GM13976 (cell line): ENCODE measurements at regions not wholly inside any gene's neighbourhood (a gene's known extent, or its start where the extent isn't known, plus 50 kb on each side); places are given as distances from the start of the nearest gene placed in this dataset.
"Not testable (repeated sequence)": the region's sequence is repeated elsewhere in the genome, so short reads cannot be mapped to it uniquely, and the experiment has no call there.

Experiments
- DNase-seq: peaks from one replicate; pipeline ENCODE4 v3.0.0; 2012; ENCODE audit warnings: low spot score
- CTCF ChIP-seq: IDR thresholded peaks from 2 replicates; pipeline ENCODE4 v1.5.1; 2012; ENCODE audit warnings: borderline replicate concordance, mild to moderate bottlenecking; ENCODE audit not compliant: insufficient read depth; ENCODE audit errors: extremely low read depth, missing control alignments, control extremely low read depth
- in situ Hi-C: fragments of 300-500 bp; cut with MboI; formaldehyde crosslinking; loops from one replicate; pipeline ENCODE4 v1.12.0; 2022; ENCODE audit warnings: low sequenced_read_pairs, mixed read lengths, inconsistent platforms; ENCODE audit not compliant: unreplicated experiment

- TF ChIP-seq CTCF: no peak
- DNase-seq: no peak
- in situ Hi-C loops: no loop called here
Measured at GRCh38 chr13:63448692-63449091, 2033.0 kb upstream of the PCDH20 start.

GRCh38 chr13:63446329-63446728 is 2030.7 kb upstream of the PCDH20 start:
- no peak for TF ChIP-seq CTCF
- DNase-seq: no peak
- in situ Hi-C loops: no loop called here

GRCh38 chr13:63444225-63444624 is 2028.6 kb upstream of the PCDH20 start:
- in situ Hi-C loops, DNase-seq: not testable (repeated sequence)

GRCh38 chr13:63438951-63439350 is 2023.3 kb upstream of the PCDH20 start:
- DNase-seq: no peak
- in situ Hi-C loops: no loop called here
- TF ChIP-seq CTCF: no peak

GRCh38 chr13:63436325-63436668 is 2020.6 kb upstream of the PCDH20 start:
- in situ Hi-C loops: no loop called here
- no peak for TF ChIP-seq CTCF
- DNase-seq: no peak

- in situ Hi-C loops: no loop called here
- no peak for TF ChIP-seq CTCF
- DNase-seq: no peak
Measured at GRCh38 chr13:63435667-63436324, 2020.1 kb upstream of the PCDH20 start.

GRCh38 chr13:63433546-63434150 is 2018.0 kb upstream of the PCDH20 start:
- no peak for DNase-seq
- TF ChIP-seq CTCF: no peak
- in situ Hi-C loops: no loop called here
